ENCODE measurements at regions not wholly inside any gene's neighbourhood (a gene's known extent, or its start where the extent isn't known, plus 50 kb on each side); places are given as distances from the start of the nearest gene placed in this dataset.

DNA sequence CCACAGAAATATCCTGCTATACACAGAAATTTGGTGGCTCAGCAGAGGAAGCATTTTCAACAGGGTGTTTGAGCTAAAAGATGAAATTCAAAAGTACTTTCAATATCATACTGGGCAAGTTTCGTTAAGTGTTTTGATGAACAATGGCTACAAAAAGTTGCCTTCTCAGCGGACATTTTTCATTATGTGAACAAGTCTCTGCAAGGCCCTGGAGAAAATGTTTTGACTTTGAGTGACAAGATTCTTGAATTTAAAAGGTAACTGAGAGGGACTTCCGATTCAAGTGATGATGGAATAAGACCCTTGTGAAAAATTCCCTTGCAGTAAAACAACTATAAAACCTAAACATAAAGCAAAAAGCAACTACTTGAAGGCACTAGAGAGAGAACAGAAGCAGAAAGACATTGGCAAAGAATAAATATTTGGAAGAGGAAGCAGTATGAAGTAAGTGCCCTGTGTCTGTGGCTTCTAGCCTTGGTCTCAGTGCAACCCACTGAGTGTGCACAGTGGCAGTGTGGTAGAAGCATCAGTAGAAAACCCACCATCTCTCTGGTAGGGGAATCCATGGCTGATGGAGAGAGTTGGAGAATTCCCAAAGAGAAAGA, 62.5 kb upstream of the NAMPT start:
- TF ChIP-seq, protein P1, sequence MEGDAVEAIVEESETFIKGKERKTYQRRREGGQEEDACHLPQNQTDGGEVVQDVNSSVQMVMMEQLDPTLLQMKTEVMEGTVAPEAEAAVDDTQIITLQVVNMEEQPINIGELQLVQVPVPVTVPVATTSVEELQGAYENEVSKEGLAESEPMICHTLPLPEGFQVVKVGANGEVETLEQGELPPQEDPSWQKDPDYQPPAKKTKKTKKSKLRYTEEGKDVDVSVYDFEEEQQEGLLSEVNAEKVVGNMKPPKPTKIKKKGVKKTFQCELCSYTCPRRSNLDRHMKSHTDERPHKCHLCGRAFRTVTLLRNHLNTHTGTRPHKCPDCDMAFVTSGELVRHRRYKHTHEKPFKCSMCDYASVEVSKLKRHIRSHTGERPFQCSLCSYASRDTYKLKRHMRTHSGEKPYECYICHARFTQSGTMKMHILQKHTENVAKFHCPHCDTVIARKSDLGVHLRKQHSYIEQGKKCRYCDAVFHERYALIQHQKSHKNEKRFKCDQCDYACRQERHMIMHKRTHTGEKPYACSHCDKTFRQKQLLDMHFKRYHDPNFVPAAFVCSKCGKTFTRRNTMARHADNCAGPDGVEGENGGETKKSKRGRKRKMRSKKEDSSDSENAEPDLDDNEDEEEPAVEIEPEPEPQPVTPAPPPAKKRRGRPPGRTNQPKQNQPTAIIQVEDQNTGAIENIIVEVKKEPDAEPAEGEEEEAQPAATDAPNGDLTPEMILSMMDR (IDR thresholded peaks at IDR 0.05), result no peak
- no peak for TF ChIP-seq POLR2A (IDR thresholded peaks at IDR 0.05)
